Testis (tissue), 2 donors: ENCODE measurements at regions not wholly inside any gene's neighbourhood (a gene's known extent, or its start where the extent isn't known, plus 50 kb on each side); places are given as distances from the start of the nearest gene placed in this dataset.

Source experiments
- POLR2A ChIP-seq: fragments of 450-650 bp; IDR thresholded peaks from one replicate; pipeline ENCODE4 v1.6.1; 2017; ENCODE audit warnings: antibody characterized with exemption, mild to moderate bottlenecking, moderate library complexity
- TF ChIP-seq, protein P1 (sequence below), 3 experiments: fragments of 450-650 bp in 2 of 3; fragments of 200-600 bp in 1 of 3; sonication (generic) in 1 of 3; IDR thresholded peaks; one replicate each; pipeline ENCODE4 v1.5.1; 2016 to 2019; ENCODE audit warnings: antibody characterized with exemption in 3 of 3, mild to moderate bottlenecking in 2 of 3, moderate library complexity in 1 of 3

- no peak for TF ChIP-seq POLR2A
- TF ChIP-seq, protein P1, sequence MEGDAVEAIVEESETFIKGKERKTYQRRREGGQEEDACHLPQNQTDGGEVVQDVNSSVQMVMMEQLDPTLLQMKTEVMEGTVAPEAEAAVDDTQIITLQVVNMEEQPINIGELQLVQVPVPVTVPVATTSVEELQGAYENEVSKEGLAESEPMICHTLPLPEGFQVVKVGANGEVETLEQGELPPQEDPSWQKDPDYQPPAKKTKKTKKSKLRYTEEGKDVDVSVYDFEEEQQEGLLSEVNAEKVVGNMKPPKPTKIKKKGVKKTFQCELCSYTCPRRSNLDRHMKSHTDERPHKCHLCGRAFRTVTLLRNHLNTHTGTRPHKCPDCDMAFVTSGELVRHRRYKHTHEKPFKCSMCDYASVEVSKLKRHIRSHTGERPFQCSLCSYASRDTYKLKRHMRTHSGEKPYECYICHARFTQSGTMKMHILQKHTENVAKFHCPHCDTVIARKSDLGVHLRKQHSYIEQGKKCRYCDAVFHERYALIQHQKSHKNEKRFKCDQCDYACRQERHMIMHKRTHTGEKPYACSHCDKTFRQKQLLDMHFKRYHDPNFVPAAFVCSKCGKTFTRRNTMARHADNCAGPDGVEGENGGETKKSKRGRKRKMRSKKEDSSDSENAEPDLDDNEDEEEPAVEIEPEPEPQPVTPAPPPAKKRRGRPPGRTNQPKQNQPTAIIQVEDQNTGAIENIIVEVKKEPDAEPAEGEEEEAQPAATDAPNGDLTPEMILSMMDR (IDR thresholded peaks at IDR 0.05): no peak
These were observed 325.4 kb downstream of the JRKL start for GRCh38 chr11:96715208-96715607.
